HG03097 (cell line): ENCODE measurements at regions not wholly inside any gene's neighbourhood (a gene's known extent, or its start where the extent isn't known, plus 50 kb on each side); places are given as distances from the start of the nearest gene placed in this dataset.
"Not testable (repeated sequence)": the region's sequence is repeated elsewhere in the genome, so short reads cannot be mapped to it uniquely, and the experiment has no call there.

Experiments
- ATAC-seq: cut with Tn5 transposase; IDR thresholded peaks from one replicate; pipeline ENCODE4 v1.9.1; 2021; ENCODE audit not compliant: unreplicated experiment, low FRiP score

GRCh38 chr9:38259056-38259455 is 133.4 kb upstream of the ALDH1B1 start:
- no peak for ATAC-seq

- ATAC-seq: no peak
Measured at GRCh38 chr9:38257626-38258215, 134.8 kb upstream of the ALDH1B1 start.

DNA sequence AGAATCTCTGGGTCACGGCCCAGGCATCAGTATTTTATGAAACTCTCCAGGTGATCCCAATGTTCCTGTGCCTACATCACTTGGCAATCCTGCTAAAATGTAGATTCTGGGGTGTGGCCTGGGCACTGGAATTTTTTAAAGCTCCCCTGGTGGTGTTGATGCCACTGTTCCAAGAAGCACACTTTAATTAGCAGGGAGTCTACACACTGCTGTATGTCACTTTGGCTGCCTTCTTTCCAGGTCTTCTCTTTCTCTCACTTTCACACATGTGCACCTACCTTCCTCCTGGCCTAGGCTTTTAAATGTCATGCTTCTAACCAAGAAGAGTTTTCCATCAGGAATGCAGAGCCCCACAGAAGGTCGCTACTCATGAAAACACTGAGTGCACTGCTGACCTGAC is 136.0 kb upstream of the ALDH1B1 start:
- ATAC-seq: no peak

GRCh38 chr9:38255599-38255998 is 136.9 kb upstream of the ALDH1B1 start:
- ATAC-seq: no peak

DNA sequence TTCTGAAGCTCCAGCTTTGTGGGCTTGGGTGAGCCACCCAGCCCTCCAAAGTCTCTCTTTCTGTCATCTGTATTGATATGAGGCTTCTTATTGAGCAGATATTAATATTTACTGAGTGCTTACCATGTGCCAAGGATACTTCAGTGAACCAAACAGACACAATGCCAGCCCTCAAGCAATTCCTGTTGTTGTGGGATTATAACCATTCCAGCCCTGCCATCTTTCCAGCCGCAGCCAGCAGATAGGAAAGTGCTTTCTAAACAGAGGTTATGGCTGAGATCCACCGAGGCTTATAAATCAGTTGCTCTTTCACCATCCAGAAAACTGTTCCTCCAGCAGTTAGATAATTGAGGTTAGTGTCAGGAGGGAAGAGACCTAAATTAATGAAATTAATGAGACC is 137.7 kb upstream of the ALDH1B1 start:
- no peak for ATAC-seq

DNA sequence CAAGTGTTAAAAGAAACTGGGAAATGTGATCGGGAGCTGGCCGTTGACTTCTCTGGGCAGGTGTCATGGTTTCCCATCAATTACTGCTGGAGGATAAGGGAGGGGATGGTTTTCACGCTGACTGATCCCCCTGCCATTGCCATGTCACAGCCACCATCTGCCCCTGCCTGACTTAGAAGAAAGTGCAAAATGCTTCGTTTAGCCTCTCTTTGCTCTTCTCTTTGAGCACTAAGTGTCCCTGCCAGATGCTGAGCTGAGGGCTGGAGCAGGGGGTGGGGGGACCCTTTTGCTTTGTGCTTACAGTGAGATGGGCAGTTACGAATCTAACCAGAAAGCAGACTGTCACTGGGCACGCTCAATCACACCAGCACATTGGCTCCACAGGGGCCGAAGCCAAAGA is 138.4 kb upstream of the ALDH1B1 start:
- ATAC-seq: no peak

DNA sequence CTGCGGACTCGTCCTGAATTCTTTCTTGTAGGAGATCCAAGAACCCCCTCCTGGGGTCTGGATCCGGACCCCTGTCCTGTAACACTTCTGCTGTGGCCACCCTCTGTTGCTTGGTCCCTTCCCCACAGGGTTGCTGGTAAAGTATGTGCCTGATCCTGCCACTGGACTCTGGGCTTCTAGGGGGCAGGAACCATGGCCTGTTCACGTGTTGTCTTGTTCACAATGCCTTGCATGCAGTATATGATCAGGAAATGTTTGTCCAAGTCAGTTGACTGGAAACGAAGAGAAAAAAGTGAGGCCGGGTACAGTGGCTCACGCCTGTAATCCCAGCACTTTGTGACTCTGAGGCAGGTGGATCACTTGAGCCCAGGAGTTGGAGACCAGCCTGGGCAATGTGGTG is 139.3 kb upstream of the ALDH1B1 start:
- ATAC-seq: no peak

DNA sequence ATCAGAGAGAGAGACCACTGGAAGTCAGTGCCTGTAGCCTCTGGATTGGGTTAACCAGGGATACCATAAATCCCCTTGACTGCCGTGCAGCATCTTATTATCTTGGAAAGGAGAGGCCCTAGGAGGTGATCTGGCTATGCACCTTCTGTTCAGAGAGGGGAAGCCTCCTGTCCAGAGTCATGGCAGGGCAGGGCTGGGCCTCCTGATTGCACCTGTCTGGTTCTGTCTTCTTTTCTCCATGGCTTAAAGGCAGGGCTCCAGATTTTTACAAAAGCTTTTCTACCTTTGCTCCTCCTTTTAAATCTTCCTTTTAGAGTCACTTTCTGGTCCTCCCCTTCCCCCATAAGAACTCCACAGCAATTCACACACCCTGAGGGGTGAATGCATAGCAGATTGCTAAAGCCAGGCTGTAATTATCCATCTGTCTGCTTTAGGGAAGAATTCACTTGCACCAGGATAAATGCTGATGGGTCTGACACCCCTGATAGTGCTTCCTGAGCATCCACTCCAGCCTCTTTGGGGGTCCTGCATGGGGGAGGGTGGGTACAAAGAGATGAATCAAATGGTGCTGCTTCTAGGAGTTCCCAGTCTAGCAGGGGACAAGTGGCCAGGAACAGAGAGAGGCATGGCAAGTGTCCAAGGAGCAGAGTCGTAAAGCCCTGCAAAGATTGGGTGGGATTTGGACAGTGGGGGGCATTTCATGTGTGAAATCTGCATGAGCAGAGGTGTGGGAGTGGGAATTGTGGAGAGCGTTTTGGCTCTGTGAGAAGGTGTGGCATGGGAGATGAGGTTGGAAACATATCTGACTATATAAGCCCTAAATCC is 141.3 kb upstream of the ALDH1B1 start:
- ATAC-seq: no peak

DNA sequence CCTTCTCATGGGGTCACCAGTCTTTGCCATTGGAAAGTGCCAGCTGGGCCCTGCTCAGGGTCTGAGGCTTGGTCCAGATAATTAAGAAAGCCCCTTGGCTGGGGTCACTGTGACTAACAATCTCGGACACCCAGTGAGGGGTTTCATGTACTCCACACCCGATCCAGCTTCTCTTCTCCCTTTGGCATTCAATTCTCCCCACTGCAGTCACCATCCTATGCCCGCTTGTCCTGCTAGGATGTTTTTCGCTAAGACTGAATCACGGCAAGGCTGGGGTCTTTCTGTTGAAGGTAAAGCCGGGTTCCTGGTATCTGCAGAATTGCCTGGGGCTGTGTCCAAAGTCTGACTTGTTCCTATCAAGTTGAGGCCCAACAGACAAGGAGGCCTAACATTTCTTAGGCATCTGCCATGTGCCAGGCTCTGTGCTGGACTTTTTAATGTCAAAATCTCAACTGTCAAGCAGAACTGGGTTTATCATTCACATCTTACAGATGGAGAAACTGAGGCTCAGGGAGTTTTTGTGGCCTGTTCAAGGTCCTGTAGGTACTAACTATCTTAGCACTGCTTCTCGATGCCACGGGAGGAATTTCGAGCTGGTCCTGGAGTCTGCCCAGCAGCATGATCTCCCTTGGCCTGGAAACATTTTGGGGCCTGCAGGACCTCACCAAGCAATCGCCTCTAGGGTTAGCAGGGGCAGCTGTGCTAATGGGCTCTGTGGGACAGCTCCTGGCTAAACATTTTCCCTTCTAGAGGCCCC is 142.0 kb upstream of the ALDH1B1 start:
- ATAC-seq: no peak

DNA sequence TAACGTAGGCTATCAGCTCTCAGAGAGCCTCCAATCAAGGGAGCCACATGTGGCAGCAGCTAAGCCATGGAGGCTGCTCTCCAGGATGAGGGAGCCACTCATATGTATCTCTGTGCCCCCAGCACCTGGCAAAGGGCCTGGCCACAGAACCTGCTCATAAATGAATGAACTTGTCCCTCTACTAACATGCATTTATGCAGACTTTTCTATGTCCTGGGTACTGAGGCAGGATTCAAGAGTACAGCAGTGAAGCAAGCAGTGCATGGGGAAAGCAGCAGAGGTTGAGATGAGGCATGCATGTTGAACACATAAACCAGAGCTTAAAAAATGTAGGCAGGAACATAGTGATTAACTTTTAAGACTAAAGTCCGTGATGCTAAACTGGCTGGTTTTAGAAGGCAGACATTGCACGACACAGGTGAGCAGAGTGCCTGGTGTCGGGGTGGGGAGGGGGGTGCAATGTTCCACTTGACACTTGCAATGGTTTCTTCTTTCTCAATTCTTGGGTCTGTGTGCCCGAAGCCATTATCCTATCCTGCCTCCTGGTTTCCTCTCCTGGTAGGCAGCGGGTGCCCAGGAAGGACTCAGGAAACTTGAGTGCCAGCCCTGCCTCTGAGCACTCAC is 142.8 kb upstream of the ALDH1B1 start:
- no peak for ATAC-seq

DNA sequence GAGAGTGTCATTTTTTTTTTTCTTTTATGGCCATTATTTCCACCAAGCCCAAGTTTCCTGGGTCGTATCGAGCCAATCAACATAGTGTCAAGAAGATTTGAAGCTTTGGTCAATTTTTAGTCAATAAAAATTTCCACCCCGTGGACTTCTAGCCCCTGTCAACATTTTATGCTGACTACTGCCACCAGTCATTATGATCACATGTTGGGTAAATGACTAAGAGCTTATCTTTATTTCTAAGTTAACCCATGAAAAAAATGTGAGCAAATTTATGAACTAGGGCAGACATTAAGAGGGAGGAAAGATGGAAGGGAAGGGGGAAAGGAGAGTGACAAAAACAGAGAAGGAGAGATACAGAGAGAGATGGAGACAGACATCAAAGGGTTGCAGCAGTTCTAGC is 143.5 kb upstream of the ALDH1B1 start:
- no peak for ATAC-seq

DNA sequence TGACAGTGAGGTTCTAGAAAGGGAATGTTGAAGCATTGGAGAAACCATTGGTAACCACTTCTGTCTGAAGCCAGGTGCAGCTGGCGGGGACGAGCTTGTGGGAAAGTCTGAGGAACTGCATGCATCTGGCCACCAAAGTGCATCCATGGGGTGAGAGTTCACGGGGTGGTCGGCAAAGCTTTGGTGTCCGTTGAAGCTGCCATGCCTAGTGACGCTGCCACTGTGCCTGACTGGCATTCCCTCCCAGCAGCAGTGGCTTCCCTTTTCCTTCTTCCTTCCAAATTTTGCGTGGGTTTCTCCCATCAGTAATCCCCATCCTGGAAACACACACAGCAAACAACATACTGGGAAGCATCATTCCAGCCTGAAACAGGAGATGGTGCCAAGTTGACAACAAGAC is 145.7 kb upstream of the ALDH1B1 start:
- no peak for ATAC-seq

GRCh38 chr9:38244971-38245370 is 147.5 kb upstream of the ALDH1B1 start:
- no peak for ATAC-seq

DNA sequence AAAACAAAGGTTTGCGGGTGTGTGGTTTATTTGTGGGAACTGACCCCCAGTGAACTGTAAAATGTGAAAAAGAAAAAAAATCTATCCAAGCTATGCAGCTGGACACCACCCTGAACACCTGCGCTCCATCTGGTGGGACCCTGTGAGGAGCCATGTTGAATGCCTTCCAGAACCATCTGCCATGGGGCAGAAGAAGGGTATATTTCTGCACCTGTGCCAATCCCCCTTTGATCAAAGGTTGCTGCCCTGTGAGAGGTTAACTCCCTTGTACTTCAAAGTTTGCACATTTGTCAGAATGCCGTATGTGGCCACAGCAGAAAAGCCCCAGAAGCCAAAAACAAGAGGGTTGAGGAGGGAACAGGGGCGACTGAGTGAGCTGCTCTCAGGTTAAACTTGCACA is 148.5 kb upstream of the ALDH1B1 start:
- no peak for ATAC-seq

DNA sequence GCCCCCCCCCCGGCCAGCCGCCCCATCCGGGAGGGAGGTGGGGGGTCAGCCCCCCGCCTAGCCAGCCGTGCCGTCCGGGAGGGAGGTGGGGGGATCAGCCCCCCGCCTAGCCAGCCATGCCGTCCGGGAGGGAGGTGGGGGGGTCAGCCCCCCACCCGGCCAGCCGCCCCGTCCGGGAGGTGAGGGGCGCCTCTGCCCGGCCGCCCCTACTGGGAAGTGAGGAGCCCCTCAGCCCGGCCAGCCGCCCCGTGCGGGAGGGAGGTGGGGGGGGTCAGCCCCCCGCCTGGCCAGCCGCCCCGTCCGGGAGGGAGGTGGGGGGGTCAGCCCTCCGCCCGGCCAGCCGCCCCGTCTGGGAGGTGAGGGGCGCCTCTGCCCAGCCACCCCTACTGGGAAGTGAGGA is 150.4 kb upstream of the ALDH1B1 start:
- not testable (repeated sequence) for ATAC-seq

GRCh38 chr9:38240051-38240450 is 152.5 kb upstream of the ALDH1B1 start:
- no peak for ATAC-seq

DNA sequence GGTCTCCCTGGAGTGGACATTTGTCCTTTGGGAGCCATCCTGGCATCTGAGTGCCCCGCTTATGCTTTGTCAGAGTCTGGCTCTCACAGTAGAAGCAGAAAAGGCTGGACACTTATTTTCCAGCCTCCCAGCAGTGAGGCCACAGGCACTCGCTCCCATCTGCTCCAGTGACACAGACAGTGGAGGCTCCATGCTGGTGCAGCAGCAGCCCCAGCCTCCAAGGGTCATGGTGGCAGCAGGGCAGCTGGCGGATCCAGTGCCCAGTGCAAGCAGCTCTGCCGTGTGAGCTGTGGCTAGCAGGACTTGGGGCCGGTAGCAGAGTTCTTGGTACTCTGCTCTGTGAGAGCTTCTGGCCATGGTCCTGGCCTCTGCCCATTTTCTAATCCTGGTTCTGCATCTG is 157.3 kb upstream of the ALDH1B1 start:
- ATAC-seq: no peak

DNA sequence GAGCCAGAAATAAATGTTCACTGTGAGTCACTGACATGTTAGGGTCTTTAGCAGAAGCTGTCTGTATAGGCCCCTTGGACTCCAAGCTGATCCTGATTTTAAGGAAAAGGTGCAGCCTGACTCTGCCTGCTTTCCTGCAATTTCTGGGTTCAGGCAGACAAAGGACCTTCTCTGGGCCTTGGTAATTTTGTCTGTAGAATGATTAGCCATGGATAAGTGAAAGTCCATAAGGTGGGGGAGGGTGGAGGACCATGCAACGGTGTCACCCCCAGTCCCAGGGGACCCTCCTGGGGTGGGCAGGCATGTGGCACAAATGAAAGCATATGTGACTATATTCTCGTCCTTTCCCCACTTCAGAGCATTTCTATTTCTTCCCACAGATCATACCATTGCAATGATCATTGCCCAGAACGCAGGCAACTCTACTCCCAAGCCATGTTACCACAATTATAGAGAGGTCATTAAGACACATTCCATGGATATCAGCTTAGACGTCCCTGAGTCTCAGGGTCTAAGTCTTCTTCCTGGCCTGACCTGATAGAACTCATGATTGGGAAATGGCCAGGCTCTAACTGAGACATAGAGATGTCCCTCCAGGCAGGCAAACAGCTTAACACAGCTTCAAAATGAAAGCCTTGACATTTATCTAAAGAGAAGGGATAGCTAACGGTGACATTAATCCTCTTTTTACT is 157.9 kb upstream of the ALDH1B1 start:
- no peak for ATAC-seq

- no peak for ATAC-seq
Measured at GRCh38 chr9:38233796-38234355, 158.6 kb upstream of the ALDH1B1 start.

DNA sequence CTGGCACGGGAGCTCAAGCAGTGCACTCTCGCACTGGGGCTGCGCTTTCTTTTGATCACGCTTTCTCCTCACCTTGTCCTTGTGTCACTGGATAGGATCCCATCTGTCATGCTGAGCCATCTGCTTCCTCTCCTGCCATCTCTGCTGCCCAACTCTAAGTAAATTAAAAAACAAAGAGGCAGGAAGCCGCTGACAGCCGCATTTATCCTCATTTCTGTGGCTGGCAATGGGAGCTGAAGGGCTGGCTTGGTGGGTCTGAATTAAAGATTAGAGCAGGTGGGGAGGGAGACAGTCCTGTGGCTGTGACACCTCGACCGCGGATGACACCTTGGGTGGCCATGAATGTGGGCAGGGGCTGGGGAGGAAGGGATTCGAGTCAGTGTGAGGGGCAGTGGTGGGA is 159.2 kb upstream of the ALDH1B1 start:
- ATAC-seq: no peak
